ENCODE measurements at regions not wholly inside any gene's neighbourhood (a gene's known extent, or its start where the extent isn't known, plus 50 kb on each side); places are given as distances from the start of the nearest gene placed in this dataset.

- Histone ChIP-seq H3K36me3 (no peaks in the 10 kb centered on the region), H3K27me3 (no peaks in the 10 kb centered on the region), H4K20me1 (no peaks in the 10 kb centered on the region), H3K9me3 (no peaks in the 10 kb centered on the region), H3K4me2 (no peak overlapping the region), H3K9ac (no peak overlapping the region), H3K4me3 (no peak overlapping the region), H3K4me1 (peaks cover 11% of the 10 kb centered on the region), H3K27ac (no peak overlapping the region)
- no peak for TF ChIP-seq Cebpa-rat (IDR thresholded peaks at IDR 0.05)
Observed at GRCh38 chr2:220279840-220280239, 652.4 kb downstream of the SLC4A3 start.

- TF ChIP-seq Cebpa-rat (IDR thresholded peaks at IDR 0.05), result no peak
- Histone ChIP-seq H3K27me3 (no peaks in the 10 kb centered on the region), H3K9ac (no peak overlapping the region), H3K27ac (no peak overlapping the region), H4K20me1 (no peaks in the 10 kb centered on the region), H3K4me1 (peaks cover 11% of the 10 kb centered on the region), H3K4me3 (no peak overlapping the region), H3K36me3 (no peaks in the 10 kb centered on the region), H3K9me3 (no peaks in the 10 kb centered on the region), H3K4me2 (peak overlapping the region; percentile 53)
Observed at GRCh38 chr2:220280736-220281135, 653.3 kb downstream of the SLC4A3 start.

GRCh38 chr2:220281771-220282170 lies 654.3 kb downstream of the SLC4A3 start:
- peaks cover 11% of the 10 kb centered on the region for H3K4me1 ChIP-seq
- H4K20me1 ChIP-seq, result no peaks in the 10 kb centered on the region
- no peak overlapping the region for H3K27ac ChIP-seq
- H3K9me3 ChIP-seq, result no peaks in the 10 kb centered on the region
- H3K36me3 ChIP-seq, result no peaks in the 10 kb centered on the region
- peak overlapping the region; percentile 53 for H3K4me2 ChIP-seq
- H3K9ac ChIP-seq, result no peak overlapping the region
- no peak for TF ChIP-seq Cebpa-rat (IDR thresholded peaks at IDR 0.05)
- H3K27me3 ChIP-seq, result no peaks in the 10 kb centered on the region
- no peak overlapping the region for H3K4me3 ChIP-seq

GRCh38 chr2:220282236-220282635 lies 654.8 kb downstream of the SLC4A3 start:
- Histone ChIP-seq H3K27ac (no peak overlapping the region), H3K4me1 (peaks cover 11% of the 10 kb centered on the region), H3K9ac (no peak overlapping the region), H3K4me2 (no peak overlapping the region), H3K9me3 (no peaks in the 10 kb centered on the region), H3K36me3 (no peaks in the 10 kb centered on the region), H4K20me1 (no peaks in the 10 kb centered on the region), H3K27me3 (no peaks in the 10 kb centered on the region), H3K4me3 (no peak overlapping the region)
- TF ChIP-seq Cebpa-rat (IDR thresholded peaks at IDR 0.05), result no peak

GRCh38 chr2:220293966-220294365 lies 666.5 kb downstream of the SLC4A3 start:
- Histone ChIP-seq H3K4me2 (no peak overlapping the region), H4K20me1 (no peaks in the 10 kb centered on the region), H3K4me1 (peaks cover 8% of the 10 kb centered on the region), H3K36me3 (no peaks in the 10 kb centered on the region), H3K9me3 (no peaks in the 10 kb centered on the region), H3K27ac (no peak overlapping the region), H3K9ac (no peak overlapping the region), H3K27me3 (no peaks in the 10 kb centered on the region), H3K4me3 (no peak overlapping the region)
- TF ChIP-seq Cebpa-rat (IDR thresholded peaks at IDR 0.05), result no peak

GRCh38 chr2:220296174-220296573 lies 668.7 kb downstream of the SLC4A3 start:
- H3K27me3 ChIP-seq, result no peaks in the 10 kb centered on the region
- no peaks in the 10 kb centered on the region for H4K20me1 ChIP-seq
- no peak overlapping the region for H3K4me3 ChIP-seq

GRCh38 chr2:220297093-220297492 lies 669.7 kb downstream of the SLC4A3 start:
- TF ChIP-seq Cebpa-rat (IDR thresholded peaks at IDR 0.05), result no peak
- H3K4me1 ChIP-seq, result peaks cover 17% of the 10 kb centered on the region
- no peaks in the 10 kb centered on the region for H3K36me3 ChIP-seq

More at GRCh38 chr2:220296174-220296573, 668.7 kb downstream of the SLC4A3 start:
- Histone ChIP-seq H3K9me3 (no peaks in the 10 kb centered on the region), H3K9ac (no peak overlapping the region), H3K4me2 (peak overlapping the region; percentile 9; the same call in 1 of the 2 replicates), H3K27ac (no peak overlapping the region), H3K4me1 (peaks cover 14% of the 10 kb centered on the region), H3K36me3 (no peaks in the 10 kb centered on the region)
- TF ChIP-seq Cebpa-rat (IDR thresholded peaks at IDR 0.05), result no peak

GRCh38 chr2:220300806-220301205 lies 673.4 kb downstream of the SLC4A3 start:
- no peaks in the 10 kb centered on the region for H3K27me3 ChIP-seq
- H3K27ac ChIP-seq, result no peak overlapping the region
- H3K4me1 ChIP-seq, result peaks cover 17% of the 10 kb centered on the region
- H3K36me3 ChIP-seq, result no peaks in the 10 kb centered on the region
- no peak overlapping the region for H3K9ac ChIP-seq
- no peaks in the 10 kb centered on the region for H4K20me1 ChIP-seq
- H3K4me2 ChIP-seq, result peak overlapping the region; percentile 37
- H3K9me3 ChIP-seq, result no peaks in the 10 kb centered on the region
- TF ChIP-seq Cebpa-rat (IDR thresholded peaks at IDR 0.05), result no peak
- H3K4me3 ChIP-seq, result no peak overlapping the region

More at GRCh38 chr2:220297093-220297492, 669.7 kb downstream of the SLC4A3 start:
- no peaks in the 10 kb centered on the region for H3K27me3 ChIP-seq
- no peaks in the 10 kb centered on the region for H3K9me3 ChIP-seq
- H3K4me2 ChIP-seq, result no peak overlapping the region
- H3K9ac ChIP-seq, result no peak overlapping the region
- no peak overlapping the region for H3K27ac ChIP-seq
- no peaks in the 10 kb centered on the region for H4K20me1 ChIP-seq
- no peak overlapping the region for H3K4me3 ChIP-seq

GRCh38 chr2:220302756-220303155 lies 675.3 kb downstream of the SLC4A3 start:
- Histone ChIP-seq H3K4me3 (no peak overlapping the region), H3K9ac (no peak overlapping the region), H4K20me1 (no peaks in the 10 kb centered on the region), H3K4me2 (no peak overlapping the region), H3K9me3 (no peaks in the 10 kb centered on the region), H3K27me3 (no peaks in the 10 kb centered on the region), H3K36me3 (no peaks in the 10 kb centered on the region), H3K27ac (no peak overlapping the region), H3K4me1 (peaks cover 9% of the 10 kb centered on the region)
- no peak for TF ChIP-seq Cebpa-rat (IDR thresholded peaks at IDR 0.05)

- H3K4me2 ChIP-seq, result no peak overlapping the region
- no peaks in the 10 kb centered on the region for H3K27me3 ChIP-seq
- H3K36me3 ChIP-seq, result no peaks in the 10 kb centered on the region
- H3K27ac ChIP-seq, result no peak overlapping the region
- no peak overlapping the region for H3K9ac ChIP-seq
- H3K4me3 ChIP-seq, result no peak overlapping the region
- no peaks in the 10 kb centered on the region for H3K9me3 ChIP-seq
- no peaks in the 10 kb centered on the region for H3K4me1 ChIP-seq
- H4K20me1 ChIP-seq, result no peaks in the 10 kb centered on the region
- no peak for TF ChIP-seq Cebpa-rat (IDR thresholded peaks at IDR 0.05)
Observed at GRCh38 chr2:220309215-220309614, 681.8 kb downstream of the SLC4A3 start.

GRCh38 chr2:220310451-220310861 lies 683.0 kb downstream of the SLC4A3 start:
- no peak overlapping the region for H3K4me2 ChIP-seq
- TF ChIP-seq Cebpa-rat (IDR thresholded peaks at IDR 0.05), result no peak
- no peaks in the 10 kb centered on the region for H3K4me1 ChIP-seq
- H3K9me3 ChIP-seq, result no peaks in the 10 kb centered on the region
- no peaks in the 10 kb centered on the region for H4K20me1 ChIP-seq
- no peak overlapping the region for H3K9ac ChIP-seq
- H3K27ac ChIP-seq, result no peak overlapping the region
- H3K36me3 ChIP-seq, result no peaks in the 10 kb centered on the region
- no peak overlapping the region for H3K4me3 ChIP-seq
- no peaks in the 10 kb centered on the region for H3K27me3 ChIP-seq
